ENCODE measurements at regions not wholly inside any gene's neighbourhood (a gene's known extent, or its start where the extent isn't known, plus 50 kb on each side); places are given as distances from the start of the nearest gene placed in this dataset.

- TF ChIP-seq CTCF (IDR thresholded peaks at IDR 0.05; ENCODE audit: low read length) (no peak), EZH2 (IDR thresholded peaks at IDR 0.05; ENCODE audit: borderline replicate concordance, low read length) (no peak)
Observed at GRCh38 chr6:141158740-141159139, 974.0 kb upstream of the GJE1 start.
